ENCODE measurements at regions not wholly inside any gene's neighbourhood (a gene's known extent, or its start where the extent isn't known, plus 50 kb on each side); places are given as distances from the start of the nearest gene placed in this dataset.

GRCh38 chr2:238785528-238785860 lies 62.4 kb upstream of the TWIST2 start:
- no peak for TF ChIP-seq CTCF (IDR thresholded peaks at IDR 0.05; ENCODE audit: low read depth, low read length)
- no peak for TF ChIP-seq EZH2phosphoT487 (IDR thresholded peaks at IDR 0.05; ENCODE audit: low read depth)
